IPS-NIHi7 (cell line): ENCODE measurements at regions not wholly inside any gene's neighbourhood (a gene's known extent, or its start where the extent isn't known, plus 50 kb on each side); places are given as distances from the start of the nearest gene placed in this dataset.

Experiments used
- DNase-seq: peaks from one replicate; pipeline ENCODE4 v3.0.0; 2012; ENCODE audit warnings: mixed read lengths; ENCODE audit errors: extremely low spot score

- DNase-seq = no peak
Observed at GRCh38 chr1:200253774-200254495, 155.9 kb downstream of the ZNF281 start.

DNA sequence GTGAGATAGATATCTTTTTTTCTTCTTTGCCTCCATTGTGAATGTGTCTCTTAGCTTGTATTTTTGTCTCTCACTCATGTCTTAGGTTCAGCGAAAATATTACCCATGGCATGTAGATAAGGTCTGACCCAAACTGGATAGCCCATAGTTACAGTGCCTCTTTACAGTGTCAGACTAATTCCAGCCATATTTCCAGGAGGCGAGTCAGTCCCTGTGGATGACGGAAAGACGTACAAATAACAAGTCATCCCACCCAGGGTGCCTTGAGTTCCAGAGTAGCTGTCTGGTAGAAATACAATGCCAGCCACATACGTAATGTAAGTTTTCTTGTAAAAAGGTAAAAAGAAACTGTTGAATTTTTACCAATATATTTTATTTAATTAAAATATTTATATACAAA is 157.3 kb downstream of the ZNF281 start:
- no peak for DNase-seq

- DNase-seq = no peak
Observed at GRCh38 chr1:200250469-200250868, 159.4 kb downstream of the ZNF281 start.

GRCh38 chr1:200248541-200248940 is 161.3 kb downstream of the ZNF281 start:
- DNase-seq = no peak

DNA sequence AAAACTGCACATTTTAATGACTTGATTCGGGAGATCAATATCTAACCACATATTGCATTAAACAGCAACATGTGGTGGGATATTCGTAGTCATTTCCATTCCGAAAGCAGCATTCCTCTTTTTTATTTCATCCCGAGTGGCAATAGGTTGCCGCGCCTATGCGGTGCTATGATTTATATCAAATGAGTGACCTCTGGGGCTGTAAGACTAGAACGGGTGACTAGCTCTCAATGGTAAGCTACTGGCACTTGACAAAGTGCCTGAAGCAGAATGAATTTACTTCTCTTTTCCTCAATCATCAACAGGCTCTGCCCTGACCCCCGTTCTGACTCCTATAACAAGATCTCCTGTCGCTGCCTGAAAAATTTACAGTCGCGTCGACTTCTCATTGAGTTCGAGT is 162.3 kb downstream of the ZNF281 start:
- DNase-seq = no peak

- no peak for DNase-seq
Observed at GRCh38 chr1:200245473-200245872, 164.4 kb downstream of the ZNF281 start.

DNA sequence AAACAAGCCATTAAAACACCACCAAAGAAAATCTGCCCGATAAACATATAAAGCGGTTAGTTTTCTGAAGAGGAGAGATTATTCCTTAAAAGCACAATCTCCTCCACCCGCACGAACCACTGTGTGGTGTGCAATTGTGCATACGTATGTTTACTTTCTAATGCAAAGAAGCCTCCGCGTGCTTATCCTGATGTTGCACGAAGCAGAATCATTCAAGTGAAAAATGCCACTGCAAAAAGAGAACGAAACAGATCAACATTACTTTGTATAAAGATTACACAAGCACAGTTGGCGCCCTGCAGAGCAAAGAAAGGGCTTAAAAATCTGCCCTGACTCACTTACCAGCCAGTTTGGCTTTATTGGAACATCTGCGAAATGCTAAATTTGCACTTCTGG is 166.8 kb downstream of the ZNF281 start:
- no peak for DNase-seq

- no peak for DNase-seq
Observed at GRCh38 chr1:200242110-200243041, 167.5 kb downstream of the ZNF281 start.

DNA sequence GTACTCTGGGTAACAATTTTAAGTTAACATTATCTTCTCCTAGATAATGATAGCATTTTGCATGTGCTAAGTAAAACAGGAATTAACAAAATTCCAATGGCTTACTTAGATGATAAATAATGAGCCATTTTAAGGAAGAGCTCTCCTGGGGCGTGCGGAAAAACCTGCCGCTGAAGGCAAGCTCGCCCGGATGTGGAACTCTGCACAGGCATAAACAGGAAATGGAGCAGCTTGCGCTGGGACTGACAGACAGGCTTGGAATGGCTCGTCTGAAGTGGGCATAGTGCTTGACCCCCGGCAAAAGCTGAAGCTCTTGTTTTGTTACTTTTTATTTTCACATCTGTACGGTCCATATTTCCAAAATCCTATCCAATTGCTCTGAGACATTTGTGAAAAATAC is 169.2 kb downstream of the ZNF281 start:
- no peak for DNase-seq

DNA sequence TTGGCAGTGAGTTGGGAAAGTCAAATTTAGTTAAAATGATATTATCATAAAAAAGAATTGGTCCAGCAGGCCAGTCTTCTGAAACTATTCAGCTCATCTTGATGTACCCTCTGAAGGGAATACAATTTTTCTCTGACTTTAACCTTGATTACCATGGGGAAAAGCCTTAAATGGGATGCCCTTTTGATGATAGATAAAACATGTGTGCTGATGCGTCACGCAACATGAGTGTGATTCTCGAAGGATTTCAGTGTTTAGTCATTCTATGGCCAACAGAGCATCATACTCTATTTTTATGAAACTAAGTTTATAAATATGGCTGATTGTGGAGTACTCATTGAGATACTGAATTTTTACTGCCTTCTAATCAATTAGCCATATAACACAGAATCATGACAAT is 171.5 kb downstream of the ZNF281 start:
- DNase-seq = no peak

- no peak for DNase-seq
Observed at GRCh38 chr1:200237066-200237465, 172.8 kb downstream of the ZNF281 start.

GRCh38 chr1:200234938-200235337 is 174.9 kb downstream of the ZNF281 start:
- no peak for DNase-seq

- peak; percentile 21 for DNase-seq
Observed at GRCh38 chr1:200233393-200233792, 176.4 kb downstream of the ZNF281 start.

- no peak for DNase-seq
Observed at GRCh38 chr1:200231787-200232231, 178.0 kb downstream of the ZNF281 start.

GRCh38 chr1:200230671-200231070 is 179.2 kb downstream of the ZNF281 start:
- DNase-seq = no peak

DNA sequence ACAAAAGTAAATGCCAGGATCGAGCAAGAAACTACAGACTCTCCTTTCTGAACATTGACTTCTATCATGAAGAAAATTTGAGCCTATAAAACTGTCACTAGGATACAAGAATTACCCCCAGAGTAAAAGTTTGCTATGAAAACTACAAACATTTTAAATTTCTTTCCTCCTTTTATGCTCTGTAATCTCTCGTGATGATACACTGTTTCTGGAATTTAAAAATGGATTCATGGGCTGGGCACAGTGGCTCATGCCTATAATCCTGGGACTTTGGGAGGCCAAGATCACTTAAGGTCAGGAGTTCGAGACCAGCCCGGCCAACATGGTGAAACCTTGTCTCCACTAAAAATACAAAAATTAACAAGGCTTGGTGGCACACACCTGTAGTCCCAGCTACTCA is 181.3 kb downstream of the ZNF281 start:
- DNase-seq = no peak

- no peak for DNase-seq
Observed at GRCh38 chr1:200228081-200228480, 181.8 kb downstream of the ZNF281 start.
